ENCODE measurements at regions not wholly inside any gene's neighbourhood (a gene's known extent, or its start where the extent isn't known, plus 50 kb on each side); places are given as distances from the start of the nearest gene placed in this dataset.

GRCh38 chr10:29068966-29069365 is 219.9 kb upstream of the LYZL1 start:
- no peak for TF ChIP-seq POLR2A (IDR thresholded peaks at IDR 0.05)
- TF ChIP-seq, protein P1, sequence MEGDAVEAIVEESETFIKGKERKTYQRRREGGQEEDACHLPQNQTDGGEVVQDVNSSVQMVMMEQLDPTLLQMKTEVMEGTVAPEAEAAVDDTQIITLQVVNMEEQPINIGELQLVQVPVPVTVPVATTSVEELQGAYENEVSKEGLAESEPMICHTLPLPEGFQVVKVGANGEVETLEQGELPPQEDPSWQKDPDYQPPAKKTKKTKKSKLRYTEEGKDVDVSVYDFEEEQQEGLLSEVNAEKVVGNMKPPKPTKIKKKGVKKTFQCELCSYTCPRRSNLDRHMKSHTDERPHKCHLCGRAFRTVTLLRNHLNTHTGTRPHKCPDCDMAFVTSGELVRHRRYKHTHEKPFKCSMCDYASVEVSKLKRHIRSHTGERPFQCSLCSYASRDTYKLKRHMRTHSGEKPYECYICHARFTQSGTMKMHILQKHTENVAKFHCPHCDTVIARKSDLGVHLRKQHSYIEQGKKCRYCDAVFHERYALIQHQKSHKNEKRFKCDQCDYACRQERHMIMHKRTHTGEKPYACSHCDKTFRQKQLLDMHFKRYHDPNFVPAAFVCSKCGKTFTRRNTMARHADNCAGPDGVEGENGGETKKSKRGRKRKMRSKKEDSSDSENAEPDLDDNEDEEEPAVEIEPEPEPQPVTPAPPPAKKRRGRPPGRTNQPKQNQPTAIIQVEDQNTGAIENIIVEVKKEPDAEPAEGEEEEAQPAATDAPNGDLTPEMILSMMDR (IDR thresholded peaks at IDR 0.05): no peak

Data from lower leg skin (tissue), 3 donors.